OCI-LY3 (cell line): ENCODE measurements at regions not wholly inside any gene's neighbourhood (a gene's known extent, or its start where the extent isn't known, plus 50 kb on each side); places are given as distances from the start of the nearest gene placed in this dataset.

Experiments
- CTCF ChIP-seq: fragments of 200-600, 300-600 bp; sonication (generic); IDR thresholded peaks from 2 replicates; pipeline ENCODE4 v1.5.1; 2014; ENCODE audit warnings: antibody characterized with exemption, low read length, low read depth
- EZH2phosphoT487 ChIP-seq: fragments of 200-600 bp; shearing (Covaris generic); IDR thresholded peaks from 2 replicates; pipeline ENCODE4 v1.6.1; 2018; ENCODE audit warnings: antibody characterized with exemption, mixed run types, low read depth

- TF ChIP-seq CTCF (no peak), EZH2phosphoT487 (no peak)
Observed at GRCh38 chr2:216769626-216770025, 74.3 kb upstream of the IGFBP5 start.
